Activated naive CD4-positive, alpha-beta T cell treated with anti-CD3 and anti-CD28 coated beads, Interleukin-2, amount 10 ng/mL, durations not matched to agents 7 days and 5 days (primary cell): ENCODE measurements at regions not wholly inside any gene's neighbourhood (a gene's known extent, or its start where the extent isn't known, plus 50 kb on each side); places are given as distances from the start of the nearest gene placed in this dataset.
"Not testable (repeated sequence)": the region's sequence is repeated elsewhere in the genome, so short reads cannot be mapped to it uniquely, and the experiment has no call there.

Experiments used
- CTCF ChIA-PET: fragments of 350-600 bp; sonication (Branson Sonifier 250); formaldehyde crosslinking; loops from one replicate; lab custom pipeline; 2021; ENCODE audit warnings: antibody characterized with exemption; lab: Charles Lee
- DNase-seq: peaks from one replicate; pipeline ENCODE4 v3.0.0-alpha.2; 2020
- H3K27ac Mint-ChIP-seq: one replicate; pipeline ENCODE4 v1.8.0; 2021; ENCODE audit warnings: mild to moderate bottlenecking, moderate library complexity, mixed read lengths
- H3K27me3 Mint-ChIP-seq: one replicate; pipeline ENCODE4 v1.8.0; 2021; ENCODE audit warnings: mild to moderate bottlenecking, mixed read lengths
- H3K36me3 Mint-ChIP-seq: one replicate; pipeline ENCODE4 v1.8.0; 2021; ENCODE audit warnings: mixed read lengths
- H3K4me1 Mint-ChIP-seq: one replicate; pipeline ENCODE4 v1.8.0; 2021; ENCODE audit warnings: mixed read lengths
- H3K4me3 Mint-ChIP-seq: one replicate; pipeline ENCODE4 v1.8.0; 2021; ENCODE audit warnings: mild to moderate bottlenecking, moderate library complexity, mixed read lengths
- H3K9me3 Mint-ChIP-seq: one replicate; pipeline ENCODE4 v1.8.0; 2021; ENCODE audit warnings: mixed read lengths

DNA sequence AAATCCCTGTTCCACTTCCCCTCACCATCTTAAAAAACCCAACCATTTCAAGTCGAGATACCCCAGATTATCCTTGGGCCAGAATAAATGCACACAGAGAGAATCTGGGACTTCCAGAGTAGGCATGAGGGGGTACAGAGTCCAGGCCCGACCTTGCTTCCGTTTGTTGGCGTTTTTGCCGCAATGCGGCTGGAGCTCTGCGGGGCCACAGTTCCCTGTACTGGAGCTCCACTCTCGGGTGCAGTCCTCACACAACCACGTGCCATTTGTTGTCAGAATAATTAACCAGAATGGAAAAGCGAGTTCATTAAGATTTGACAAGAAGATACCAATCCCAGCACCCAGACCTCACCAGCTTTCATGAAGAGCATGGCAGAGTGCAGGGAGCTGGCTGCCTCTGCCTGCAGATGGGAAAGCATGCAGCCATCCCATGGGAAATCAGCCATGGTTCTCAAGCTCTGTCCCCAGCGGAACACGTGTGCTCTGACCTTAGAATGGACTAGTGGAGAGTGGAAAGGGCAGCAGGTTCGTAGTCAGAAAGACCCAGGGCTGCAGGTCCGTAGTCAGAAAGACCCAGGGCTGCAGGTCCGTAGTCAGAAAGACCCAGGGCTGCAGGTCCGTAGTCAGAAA is 472.8 kb downstream of the EIPR1 start:
- Mint-ChIP-seq H3K4me3 (no peak overlapping the region), H3K27ac (no peak overlapping the region), H3K36me3 (no peaks in the 10 kb centered on the region), H3K9me3 (no peaks in the 10 kb centered on the region), H3K4me1 (peaks cover 11% of the 10 kb centered on the region), H3K27me3 (no peaks in the 10 kb centered on the region)
- no peak for DNase-seq
- CTCF ChIA-PET = no interaction called here

DNA sequence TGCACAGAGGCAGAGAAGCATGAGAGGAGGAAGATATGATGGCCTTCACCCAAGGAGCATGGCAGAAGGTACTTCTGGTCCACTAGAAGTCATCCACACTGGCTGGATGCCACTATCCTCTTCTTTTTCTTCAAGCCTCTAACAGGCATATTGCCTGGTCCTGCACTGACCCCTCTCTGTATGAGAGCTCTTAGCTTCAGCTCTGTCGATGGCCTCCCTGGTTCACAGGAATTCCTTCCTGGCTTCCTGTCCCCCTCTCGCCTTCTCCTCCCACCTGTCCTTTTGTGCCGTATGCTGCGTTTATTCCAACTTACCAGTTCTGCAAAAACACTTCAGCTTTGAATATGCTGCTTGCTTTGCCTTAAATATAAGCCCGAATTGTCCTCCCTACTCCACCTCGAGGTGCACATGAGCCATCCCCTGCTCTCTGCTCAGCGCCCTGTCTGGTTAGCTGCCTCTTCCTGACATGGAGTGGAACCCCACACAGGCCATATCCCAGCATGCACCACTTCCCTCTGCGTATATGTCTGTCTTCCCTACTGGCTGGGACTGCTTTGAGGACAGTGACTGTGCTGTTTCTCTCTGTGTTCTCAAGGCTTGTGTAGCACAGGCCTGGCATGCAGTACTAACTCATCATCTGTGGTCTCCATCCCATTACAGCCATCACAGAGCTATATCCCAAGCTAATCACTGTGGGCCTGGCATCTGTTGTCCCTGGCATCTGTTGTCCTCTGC is 474.9 kb downstream of the EIPR1 start:
- CTCF ChIA-PET = no interaction called here
- Mint-ChIP-seq H3K4me1 (peaks cover 11% of the 10 kb centered on the region), H3K4me3 (no peak overlapping the region), H3K27me3 (no peaks in the 10 kb centered on the region), H3K36me3 (no peaks in the 10 kb centered on the region), H3K27ac (no peak overlapping the region), H3K9me3 (no peaks in the 10 kb centered on the region)
- no peak for DNase-seq

DNA sequence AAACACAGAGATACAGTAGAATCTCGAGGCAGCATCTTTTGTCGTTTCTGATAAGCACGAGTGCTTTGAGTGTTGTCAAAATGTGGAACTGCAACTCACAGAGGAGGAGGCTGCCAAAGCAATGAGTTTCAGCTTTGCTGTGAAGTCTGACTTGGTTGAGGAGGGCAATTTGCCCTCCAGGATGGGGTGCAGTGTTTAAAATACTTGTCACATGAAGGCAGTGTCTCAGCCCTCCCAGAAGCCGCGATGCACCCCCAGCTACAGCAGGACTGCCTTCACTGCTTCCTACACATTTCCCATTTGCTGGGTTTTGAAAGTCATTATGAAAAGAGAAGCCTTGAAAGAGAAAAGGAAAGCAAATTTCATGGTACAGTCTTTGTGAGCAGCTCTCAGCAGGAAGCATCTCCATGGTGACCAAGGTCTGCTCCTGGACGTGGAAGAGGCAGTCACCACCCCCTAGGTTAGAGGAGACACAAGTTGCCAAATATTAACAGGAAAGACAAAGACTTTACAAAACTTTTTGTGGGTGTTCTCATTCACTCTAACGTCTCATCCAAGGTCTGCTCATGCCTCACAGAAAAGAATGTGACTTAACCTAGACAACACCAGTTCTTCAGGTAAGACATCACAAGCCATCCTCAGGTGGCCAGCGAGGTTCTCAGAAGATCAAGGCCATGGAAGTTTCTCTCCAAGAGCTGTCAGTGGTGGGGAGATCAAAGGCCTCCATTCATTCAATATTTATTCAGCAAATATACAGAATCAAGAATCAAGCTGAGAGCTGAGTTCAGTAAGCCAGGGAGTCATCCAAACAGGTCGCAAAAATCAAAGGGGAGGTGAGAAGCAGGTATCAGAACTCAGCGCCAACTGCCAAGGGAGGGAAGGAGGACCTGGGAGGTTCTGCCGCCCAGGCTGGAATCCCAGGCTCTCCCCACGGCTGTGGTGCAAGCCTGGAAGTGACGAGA is 476.0 kb downstream of the EIPR1 start:
- Mint-ChIP-seq H3K36me3 (no peaks in the 10 kb centered on the region), H3K27ac (no peak overlapping the region), H3K4me3 (no peak overlapping the region), H3K9me3 (no peaks in the 10 kb centered on the region), H3K27me3 (no peaks in the 10 kb centered on the region), H3K4me1 (peaks cover 11% of the 10 kb centered on the region)
- CTCF ChIA-PET = no interaction called here
- DNase-seq = no peak

DNA sequence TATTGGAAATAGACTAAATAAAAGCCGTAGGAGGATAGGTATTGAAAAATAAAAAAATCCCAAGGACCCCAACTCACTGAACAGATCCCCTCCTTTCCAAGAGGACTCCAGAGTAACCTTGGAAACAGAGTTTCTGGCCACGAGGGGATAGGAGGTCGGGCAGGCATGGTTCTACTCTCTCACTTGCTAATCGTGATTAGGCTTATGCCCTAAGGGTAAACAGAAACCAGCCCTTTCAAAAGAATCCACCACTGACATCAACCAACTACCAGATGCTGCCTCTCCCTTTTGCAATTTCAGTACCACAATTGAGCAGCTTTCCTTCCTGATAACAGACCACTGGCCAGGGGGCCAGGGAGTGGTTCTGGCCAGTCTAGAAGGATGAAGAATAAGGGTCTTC is 477.8 kb downstream of the EIPR1 start:
- CTCF ChIA-PET = no interaction called here
- Mint-ChIP-seq H3K4me3 (no peak overlapping the region), H3K27ac (no peak overlapping the region), H3K36me3 (no peaks in the 10 kb centered on the region), H3K4me1 (peaks cover 11% of the 10 kb centered on the region), H3K9me3 (no peaks in the 10 kb centered on the region), H3K27me3 (no peaks in the 10 kb centered on the region)
- DNase-seq = no peak

DNA sequence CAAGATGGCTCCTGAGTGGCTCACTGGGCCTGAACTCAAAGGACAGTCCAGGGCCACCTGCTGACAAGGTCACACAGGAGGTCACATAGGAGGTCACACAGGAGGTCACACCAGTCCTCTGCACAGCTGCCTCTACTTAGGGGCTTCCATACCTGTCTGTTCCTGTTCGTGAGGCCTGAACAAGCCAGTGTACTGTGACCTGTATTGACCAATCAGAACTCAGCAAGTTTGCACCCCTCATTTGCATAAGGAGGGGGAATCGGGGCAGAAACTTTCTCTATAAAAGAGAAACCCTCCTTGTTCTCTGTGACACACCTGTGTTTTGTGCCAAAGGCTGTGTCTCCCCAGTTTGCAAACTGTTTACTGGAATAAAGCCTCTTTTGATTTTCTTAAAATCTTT is 478.9 kb downstream of the EIPR1 start:
- H3K4me3 Mint-ChIP-seq = no peak overlapping the region
- H3K36me3 Mint-ChIP-seq = no peaks in the 10 kb centered on the region
- peaks cover 11% of the 10 kb centered on the region for H3K4me1 Mint-ChIP-seq
- no peak overlapping the region for H3K27ac Mint-ChIP-seq
- H3K9me3 Mint-ChIP-seq = no peaks in the 10 kb centered on the region
- H3K27me3 Mint-ChIP-seq = no peaks in the 10 kb centered on the region
- CTCF ChIA-PET = no interaction called here
- no peak for DNase-seq

- no peaks in the 10 kb centered on the region for H3K36me3 Mint-ChIP-seq
- H3K27me3 Mint-ChIP-seq = no peaks in the 10 kb centered on the region
- no peak overlapping the region for H3K4me3 Mint-ChIP-seq
- H3K27ac Mint-ChIP-seq = no peak overlapping the region
- peaks cover 6% of the 10 kb centered on the region for H3K4me1 Mint-ChIP-seq
- H3K9me3 Mint-ChIP-seq = no peaks in the 10 kb centered on the region
- no peak for DNase-seq
- CTCF ChIA-PET = no interaction called here
Measured at GRCh38 chr2:2896643-2897042, 481.0 kb downstream of the EIPR1 start.

- no peak for DNase-seq
- no peaks in the 10 kb centered on the region for H3K9me3 Mint-ChIP-seq
- H3K4me1 Mint-ChIP-seq = no peaks in the 10 kb centered on the region
- CTCF ChIA-PET = no interaction called here
- no peak overlapping the region for H3K27ac Mint-ChIP-seq
- H3K27me3 Mint-ChIP-seq = no peaks in the 10 kb centered on the region
- no peaks in the 10 kb centered on the region for H3K36me3 Mint-ChIP-seq
- no peak overlapping the region for H3K4me3 Mint-ChIP-seq
Measured at GRCh38 chr2:2896011-2896410, 481.6 kb downstream of the EIPR1 start.

DNA sequence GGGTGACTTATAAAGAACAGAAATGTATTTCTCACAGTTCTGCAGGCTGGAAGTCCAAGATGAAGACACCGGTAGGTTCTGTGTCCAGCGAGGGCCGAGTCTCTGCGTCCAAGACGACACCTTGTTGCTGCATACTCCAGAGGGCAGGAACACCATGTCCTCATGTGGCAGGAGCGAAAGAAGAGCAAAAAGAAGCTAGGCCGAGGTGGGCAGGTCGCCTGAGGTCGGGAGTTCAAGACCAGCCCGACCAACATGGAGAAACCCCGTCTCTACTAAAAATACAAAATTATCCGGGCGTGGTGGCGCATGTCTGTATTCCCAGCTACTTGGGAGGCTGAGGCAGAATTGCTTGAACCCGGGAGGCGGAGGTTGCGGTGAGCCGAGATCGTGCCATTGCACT is 483.6 kb downstream of the EIPR1 start:
- CTCF ChIA-PET, H3K36me3 Mint-ChIP-seq, H3K9me3 Mint-ChIP-seq, DNase-seq, H3K27ac Mint-ChIP-seq, H3K4me3 Mint-ChIP-seq, H3K27me3 Mint-ChIP-seq, H3K4me1 Mint-ChIP-seq: not testable (repeated sequence)

GRCh38 chr2:2892892-2893291 is 484.7 kb downstream of the EIPR1 start:
- Mint-ChIP-seq H3K9me3 (no peaks in the 10 kb centered on the region), H3K4me1 (no peaks in the 10 kb centered on the region), H3K4me3 (no peak overlapping the region), H3K27ac (no peak overlapping the region), H3K36me3 (no peaks in the 10 kb centered on the region), H3K27me3 (peaks cover 1% of the 10 kb centered on the region)
- CTCF ChIA-PET = no interaction called here
- DNase-seq = no peak

GRCh38 chr2:2892378-2892777 is 485.2 kb downstream of the EIPR1 start:
- CTCF ChIA-PET = no interaction called here
- Mint-ChIP-seq H3K9me3 (no peaks in the 10 kb centered on the region), H3K4me1 (no peaks in the 10 kb centered on the region), H3K27ac (no peak overlapping the region), H3K36me3 (no peaks in the 10 kb centered on the region), H3K27me3 (peaks cover 4% of the 10 kb centered on the region), H3K4me3 (no peak overlapping the region)
- no peak for DNase-seq

GRCh38 chr2:2890901-2891300 is 486.7 kb downstream of the EIPR1 start:
- no peak for DNase-seq
- Mint-ChIP-seq H3K9me3 (no peaks in the 10 kb centered on the region), H3K27me3 (peaks cover 4% of the 10 kb centered on the region), H3K36me3 (no peaks in the 10 kb centered on the region), H3K4me3 (no peak overlapping the region), H3K4me1 (no peaks in the 10 kb centered on the region), H3K27ac (no peak overlapping the region)
- CTCF ChIA-PET = no interaction called here

- CTCF ChIA-PET = no interaction called here
- DNase-seq = no peak
- H3K27ac Mint-ChIP-seq = no peak overlapping the region
- no peaks in the 10 kb centered on the region for H3K9me3 Mint-ChIP-seq
- no peaks in the 10 kb centered on the region for H3K4me1 Mint-ChIP-seq
- H3K4me3 Mint-ChIP-seq = no peak overlapping the region
- no peaks in the 10 kb centered on the region for H3K36me3 Mint-ChIP-seq
- H3K27me3 Mint-ChIP-seq = peaks cover 4% of the 10 kb centered on the region
Measured at GRCh38 chr2:2890246-2890645, 487.4 kb downstream of the EIPR1 start.

DNA sequence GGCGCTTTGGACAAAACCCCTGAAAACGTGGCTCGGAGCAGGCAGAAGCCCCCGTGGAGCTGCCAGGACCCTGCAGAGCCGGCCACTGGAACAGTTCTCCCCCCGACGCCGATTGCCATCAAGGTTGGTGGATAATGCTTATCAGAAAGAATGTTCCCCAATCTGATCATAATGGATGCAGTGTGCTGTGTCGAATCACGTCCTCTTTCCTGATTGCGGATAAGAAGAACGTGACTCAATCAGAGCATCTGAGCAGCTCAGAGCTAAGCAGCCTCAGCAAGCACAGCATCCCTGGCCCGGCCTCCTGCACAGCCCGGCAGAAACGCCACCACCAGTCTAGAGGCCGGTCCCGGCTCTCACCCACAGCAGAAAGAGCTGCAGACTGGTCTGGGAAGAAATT is 488.0 kb downstream of the EIPR1 start:
- H3K9me3 Mint-ChIP-seq = no peaks in the 10 kb centered on the region
- H3K27ac Mint-ChIP-seq = no peak overlapping the region
- DNase-seq = no peak
- no peaks in the 10 kb centered on the region for H3K4me1 Mint-ChIP-seq
- no peak overlapping the region for H3K4me3 Mint-ChIP-seq
- peaks cover 4% of the 10 kb centered on the region for H3K27me3 Mint-ChIP-seq
- no peaks in the 10 kb centered on the region for H3K36me3 Mint-ChIP-seq
- CTCF ChIA-PET = no interaction called here

- CTCF ChIA-PET = no interaction called here
- Mint-ChIP-seq H3K9me3 (no peaks in the 10 kb centered on the region), H3K36me3 (no peaks in the 10 kb centered on the region), H3K27me3 (peaks cover 4% of the 10 kb centered on the region), H3K4me3 (no peak overlapping the region), H3K27ac (no peak overlapping the region), H3K4me1 (no peaks in the 10 kb centered on the region)
- DNase-seq = no peak
Measured at GRCh38 chr2:2889141-2889540, 488.5 kb downstream of the EIPR1 start.
